ENCODE measurements at regions not wholly inside any gene's neighbourhood (a gene's known extent, or its start where the extent isn't known, plus 50 kb on each side); places are given as distances from the start of the nearest gene placed in this dataset.

DNA sequence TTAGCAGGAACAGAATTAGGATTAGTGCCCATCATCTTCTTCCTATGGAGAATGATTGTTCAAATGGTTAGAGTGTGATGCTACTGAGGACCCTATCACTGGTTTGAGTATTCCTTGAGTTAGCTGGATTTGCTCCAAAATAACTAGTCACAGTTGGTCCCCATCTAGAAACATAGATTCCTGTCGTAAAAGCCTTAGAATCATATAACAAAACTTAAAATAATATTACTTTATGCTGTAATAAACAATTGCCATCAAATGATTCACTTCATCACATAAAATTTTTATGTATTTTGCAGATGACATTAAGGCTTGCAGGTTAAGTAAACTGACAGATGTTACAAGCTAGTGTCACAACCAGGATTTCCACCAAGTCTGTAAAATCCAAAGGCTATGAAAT, 209.8 kb downstream of the CCER1 start:
- Histone ChIP-seq H3K27me3 (ENCODE audit: low read length) (no peaks in the 10 kb centered on the region), H3K79me2 (ENCODE audit: insufficient read depth, low read length) (no peaks in the 10 kb centered on the region), H3K4me3 (ENCODE audit: insufficient read depth, low read length, poor library complexity, severe bottlenecking) (no peak overlapping the region), H3F3A (ENCODE audit: insufficient read depth) (no peaks in the 10 kb centered on the region), H3K9ac (ENCODE audit: low read length) (no peak overlapping the region), H3K9me3 (ENCODE audit: insufficient read depth, low read length) (no peaks in the 10 kb centered on the region), H3K27ac (ENCODE audit: low read depth, low read length) (no peak overlapping the region), H3K9me2 (replicated peaks; ENCODE audit: insufficient read depth, low read length) (no peaks in the 10 kb centered on the region), H4K20me1 (ENCODE audit: low read depth, low read length) (no peaks in the 10 kb centered on the region), H3K4me2 (ENCODE audit: low read depth, low read length, poor library complexity, severe bottlenecking) (no peak overlapping the region), H2AFZ (ENCODE audit: low read depth, low read length, severe bottlenecking) (no peak overlapping the region), H3K36me3 (ENCODE audit: low read length) (no peaks in the 10 kb centered on the region)
- TF ChIP-seq, protein P1, sequence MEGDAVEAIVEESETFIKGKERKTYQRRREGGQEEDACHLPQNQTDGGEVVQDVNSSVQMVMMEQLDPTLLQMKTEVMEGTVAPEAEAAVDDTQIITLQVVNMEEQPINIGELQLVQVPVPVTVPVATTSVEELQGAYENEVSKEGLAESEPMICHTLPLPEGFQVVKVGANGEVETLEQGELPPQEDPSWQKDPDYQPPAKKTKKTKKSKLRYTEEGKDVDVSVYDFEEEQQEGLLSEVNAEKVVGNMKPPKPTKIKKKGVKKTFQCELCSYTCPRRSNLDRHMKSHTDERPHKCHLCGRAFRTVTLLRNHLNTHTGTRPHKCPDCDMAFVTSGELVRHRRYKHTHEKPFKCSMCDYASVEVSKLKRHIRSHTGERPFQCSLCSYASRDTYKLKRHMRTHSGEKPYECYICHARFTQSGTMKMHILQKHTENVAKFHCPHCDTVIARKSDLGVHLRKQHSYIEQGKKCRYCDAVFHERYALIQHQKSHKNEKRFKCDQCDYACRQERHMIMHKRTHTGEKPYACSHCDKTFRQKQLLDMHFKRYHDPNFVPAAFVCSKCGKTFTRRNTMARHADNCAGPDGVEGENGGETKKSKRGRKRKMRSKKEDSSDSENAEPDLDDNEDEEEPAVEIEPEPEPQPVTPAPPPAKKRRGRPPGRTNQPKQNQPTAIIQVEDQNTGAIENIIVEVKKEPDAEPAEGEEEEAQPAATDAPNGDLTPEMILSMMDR (IDR thresholded peaks at IDR 0.05; ENCODE audit: insufficient read depth, low read length, poor library complexity, severe bottlenecking) = no peak
- TF ChIP-seq EZH2phosphoT487 (conservative IDR thresholded peaks at IDR 0.05; ENCODE audit: low read length) = no peak

DNA sequence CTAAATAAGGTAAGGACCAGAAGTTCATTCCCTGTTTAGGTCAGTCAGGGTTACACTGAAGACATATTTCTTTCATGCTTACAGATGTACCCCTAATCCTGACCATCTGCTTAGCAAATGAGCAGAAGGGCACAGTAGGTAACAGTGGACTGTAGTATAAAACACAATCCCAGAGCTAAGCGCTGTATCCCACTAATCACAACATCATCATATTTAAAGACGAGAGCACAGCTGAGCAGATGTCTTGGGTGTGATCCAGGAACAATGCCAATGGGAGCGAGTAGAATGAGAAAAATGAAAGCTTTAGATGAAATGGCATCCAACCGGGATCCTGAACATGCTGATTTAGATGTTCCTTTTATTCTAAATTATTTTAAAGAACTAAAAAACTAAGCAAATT, 213.4 kb downstream of the CCER1 start:
- Histone ChIP-seq H3K9me2 (replicated peaks; ENCODE audit: insufficient read depth, low read length) (no peaks in the 10 kb centered on the region), H3K9me3 (ENCODE audit: insufficient read depth, low read length) (no peaks in the 10 kb centered on the region), H2AFZ (ENCODE audit: low read depth, low read length, severe bottlenecking) (no peak overlapping the region), H3F3A (ENCODE audit: insufficient read depth) (no peaks in the 10 kb centered on the region), H3K9ac (ENCODE audit: low read length) (no peak overlapping the region), H3K4me2 (ENCODE audit: low read depth, low read length, poor library complexity, severe bottlenecking) (no peak overlapping the region), H4K20me1 (ENCODE audit: low read depth, low read length) (no peaks in the 10 kb centered on the region), H3K79me2 (ENCODE audit: insufficient read depth, low read length) (no peaks in the 10 kb centered on the region), H3K36me3 (ENCODE audit: low read length) (no peaks in the 10 kb centered on the region), H3K27me3 (ENCODE audit: low read length) (no peaks in the 10 kb centered on the region), H3K4me3 (ENCODE audit: insufficient read depth, low read length, poor library complexity, severe bottlenecking) (no peak overlapping the region), H3K27ac (ENCODE audit: low read depth, low read length) (no peak overlapping the region)
- TF ChIP-seq, protein P1 (IDR thresholded peaks at IDR 0.05; ENCODE audit: insufficient read depth, low read length, poor library complexity, severe bottlenecking) = no peak
- TF ChIP-seq EZH2phosphoT487 (conservative IDR thresholded peaks at IDR 0.05; ENCODE audit: low read length) = no peak

DNA sequence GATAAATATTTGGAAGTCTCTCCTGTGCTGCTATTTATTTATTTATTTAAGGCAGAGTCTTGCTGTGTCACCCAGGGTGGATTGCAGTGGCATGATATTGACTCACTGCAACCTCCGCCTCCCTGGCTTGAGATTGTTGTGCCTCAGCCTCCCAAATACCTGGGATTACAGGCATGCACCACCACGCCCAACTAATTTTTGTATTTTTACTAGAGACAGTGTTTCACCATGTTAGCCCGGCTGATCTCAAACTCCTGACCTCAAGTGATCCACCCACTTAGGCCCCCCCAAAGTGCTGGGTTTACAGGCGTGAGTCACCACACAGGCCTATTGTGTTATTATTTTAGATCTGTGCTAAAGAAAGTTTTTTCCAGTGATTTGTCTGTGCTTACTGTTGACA, 225.2 kb downstream of the CCER1 start:
- Histone ChIP-seq H3K79me2 (ENCODE audit: insufficient read depth, low read length) (no peaks in the 10 kb centered on the region), H3K27ac (ENCODE audit: low read depth, low read length) (no peak overlapping the region), H4K20me1 (ENCODE audit: low read depth, low read length) (no peaks in the 10 kb centered on the region), H3K4me2 (ENCODE audit: low read depth, low read length, poor library complexity, severe bottlenecking) (no peak overlapping the region), H3K4me3 (ENCODE audit: insufficient read depth, low read length, poor library complexity, severe bottlenecking) (no peak overlapping the region), H2AFZ (ENCODE audit: low read depth, low read length, severe bottlenecking) (no peak overlapping the region), H3K9ac (ENCODE audit: low read length) (no peak overlapping the region), H3K27me3 (ENCODE audit: low read length) (no peaks in the 10 kb centered on the region), H3F3A (ENCODE audit: insufficient read depth) (no peaks in the 10 kb centered on the region), H3K9me3 (ENCODE audit: insufficient read depth, low read length) (no peaks in the 10 kb centered on the region), H3K9me2 (replicated peaks; ENCODE audit: insufficient read depth, low read length) (no peaks in the 10 kb centered on the region), H3K36me3 (ENCODE audit: low read length) (no peaks in the 10 kb centered on the region)
- TF ChIP-seq, protein P1 (IDR thresholded peaks at IDR 0.05; ENCODE audit: insufficient read depth, low read length, poor library complexity, severe bottlenecking) = no peak
- no peak for TF ChIP-seq EZH2phosphoT487 (conservative IDR thresholded peaks at IDR 0.05; ENCODE audit: low read length)
